ENCODE measurements at regions not wholly inside any gene's neighbourhood (a gene's known extent, or its start where the extent isn't known, plus 50 kb on each side); places are given as distances from the start of the nearest gene placed in this dataset.

- DNase-seq (ENCODE audit: low spot score) = no peak
These were observed 117.4 kb downstream of the AXIN2 start for GRCh38 chr17:65444049-65444448.

- no peak for DNase-seq (ENCODE audit: low spot score)
These were observed 118.8 kb downstream of the AXIN2 start for GRCh38 chr17:65442691-65443090.

GRCh38 chr17:65442250-65442649 lies 119.2 kb downstream of the AXIN2 start:
- no peak for DNase-seq (ENCODE audit: low spot score)

- DNase-seq (ENCODE audit: low spot score) = no peak
These were observed 120.3 kb downstream of the AXIN2 start for GRCh38 chr17:65441053-65441605.

GRCh38 chr17:65438708-65439294 lies 122.6 kb downstream of the AXIN2 start:
- DNase-seq (ENCODE audit: low spot score) = no peak

- DNase-seq (ENCODE audit: low spot score) = no peak
These were observed 123.3 kb downstream of the AXIN2 start for GRCh38 chr17:65438173-65438572.

GRCh38 chr17:65436871-65437270 lies 124.6 kb downstream of the AXIN2 start:
- no peak for DNase-seq (ENCODE audit: low spot score)

GRCh38 chr17:65434878-65435277 lies 126.6 kb downstream of the AXIN2 start:
- no peak for DNase-seq (ENCODE audit: low spot score)

GRCh38 chr17:65434251-65434650 lies 127.2 kb downstream of the AXIN2 start:
- no peak for DNase-seq (ENCODE audit: low spot score)

GRCh38 chr17:65433592-65433991 lies 127.9 kb downstream of the AXIN2 start:
- DNase-seq (ENCODE audit: low spot score) = no peak

GRCh38 chr17:65433157-65433556 lies 128.3 kb downstream of the AXIN2 start:
- no peak for DNase-seq (ENCODE audit: low spot score)

GRCh38 chr17:65431116-65431515 lies 130.3 kb downstream of the AXIN2 start:
- no peak for DNase-seq (ENCODE audit: low spot score)

GRCh38 chr17:65430209-65430833 lies 131.1 kb downstream of the AXIN2 start:
- no peak for DNase-seq (ENCODE audit: low spot score)

- DNase-seq (ENCODE audit: low spot score) = no peak
These were observed 137.9 kb downstream of the AXIN2 start for GRCh38 chr17:65423346-65424140.

GRCh38 chr17:65418622-65419021 lies 142.8 kb downstream of the AXIN2 start:
- no peak for DNase-seq (ENCODE audit: low spot score)

GRCh38 chr17:65417406-65418221 lies 143.8 kb downstream of the AXIN2 start:
- no peak for DNase-seq (ENCODE audit: low spot score)

- no peak for DNase-seq (ENCODE audit: low spot score)
These were observed 145.5 kb downstream of the AXIN2 start for GRCh38 chr17:65415991-65416390.

- no peak for DNase-seq (ENCODE audit: low spot score)
These were observed 148.1 kb downstream of the AXIN2 start for GRCh38 chr17:65413390-65413789.

- no peak for DNase-seq (ENCODE audit: low spot score)
These were observed 152.1 kb downstream of the AXIN2 start for GRCh38 chr17:65409381-65409780.

GRCh38 chr17:65408050-65408449 lies 153.4 kb downstream of the AXIN2 start:
- DNase-seq (ENCODE audit: low spot score) = no peak

GRCh38 chr17:65407017-65407416 lies 154.4 kb downstream of the AXIN2 start:
- DNase-seq (ENCODE audit: low spot score) = no peak

- DNase-seq (ENCODE audit: low spot score) = no peak
These were observed 154.9 kb downstream of the AXIN2 start for GRCh38 chr17:65406552-65406951.

Data from HuH-7 (cell line).